Sigmoid colon (tissue), 6 donors: ENCODE measurements at regions not wholly inside any gene's neighbourhood (a gene's known extent, or its start where the extent isn't known, plus 50 kb on each side); places are given as distances from the start of the nearest gene placed in this dataset.

Experiments
- DNase-seq: peaks from one replicate; pipeline ENCODE4 v3.0.0-alpha.2; 2019
- H3K27ac ChIP-seq, 4 donors: fragments of 200-600 bp; sonication (generic); one replicate each; pipeline ENCODE4 v1.5.1; 2016 to 2019; ENCODE audit warnings: mild to moderate bottlenecking in 1 of 4
- H3K27me3 ChIP-seq, 3 donors: fragments of 200-600 bp; sonication (generic); one replicate each; pipeline ENCODE4 v1.5.1; 2019; ENCODE audit warnings: mild to moderate bottlenecking in 1 of 3
- H3K36me3 ChIP-seq, 4 donors: fragments of 200-600 bp; sonication (generic); one replicate each; pipeline ENCODE4 v1.5.1; 2016 to 2019
- H3K4me1 ChIP-seq, 4 donors: fragments of 200-600 bp; sonication (generic); one replicate each; pipeline ENCODE4 v1.5.1; 2017 to 2019
- H3K4me3 ChIP-seq, 4 donors: fragments of 200-600 bp; sonication (generic); one replicate each; pipeline ENCODE4 v1.5.1; 2017 to 2019; ENCODE audit warnings: mild to moderate bottlenecking in 2 of 4, moderate library complexity in 1 of 4
- H3K9me3 ChIP-seq, 4 donors: fragments of 200-600 bp in 3 of 4; sonication (generic) in 3 of 4; one replicate each; pipeline versions ENCODE4 v1.5.1 to v1.6.1; 2013 to 2019
- EP300 ChIP-seq, 4 donors: sonication (generic); formaldehyde crosslinking; IDR thresholded peaks; one replicate each; pipeline ENCODE4 v1.6.1; 2017; ENCODE audit warnings: antibody characterized with exemption in 4 of 4
- POLR2A ChIP-seq, 2 donors: fragments of 450-650 bp; IDR thresholded peaks; one replicate each; pipeline ENCODE4 v1.6.1; 2016; ENCODE audit warnings: antibody characterized with exemption in 2 of 2, mild to moderate bottlenecking in 2 of 2, moderate library complexity in 2 of 2
- POLR2AphosphoS5 ChIP-seq, 4 donors: sonication (generic); formaldehyde crosslinking; IDR thresholded peaks; one replicate each; pipeline ENCODE4 v1.6.1; 2017; ENCODE audit warnings: antibody characterized with exemption in 4 of 4
- WGBS, 2 donors: extraction: QIAGEN DNeasy Blood & Tissue Kit; methylation state at CpG; one replicate each; pipeline ENCODE4 v1.1.7; 2013; 5-methylcytosine and 5-hydroxymethylcytosine counted together
- intact Hi-C: fragments of 100-400 bp; cut with DNase I; formaldehyde crosslinking; loops from one replicate; pipeline ENCODE4 v1.15.1; 2023
- TF ChIP-seq, protein P1 (sequence below), 4 experiments: fragments of 450-650 bp in 3 of 4; fragments of 200-600 bp in 1 of 4; IDR thresholded peaks; one replicate each; pipeline ENCODE4 v1.5.1; 2016 to 2019; ENCODE audit warnings: antibody characterized with exemption in 4 of 4, mild to moderate bottlenecking in 3 of 4, moderate library complexity in 2 of 4
- donor health status: healthy with polysubstance abuse.
- donor health status: healthy.

DNA sequence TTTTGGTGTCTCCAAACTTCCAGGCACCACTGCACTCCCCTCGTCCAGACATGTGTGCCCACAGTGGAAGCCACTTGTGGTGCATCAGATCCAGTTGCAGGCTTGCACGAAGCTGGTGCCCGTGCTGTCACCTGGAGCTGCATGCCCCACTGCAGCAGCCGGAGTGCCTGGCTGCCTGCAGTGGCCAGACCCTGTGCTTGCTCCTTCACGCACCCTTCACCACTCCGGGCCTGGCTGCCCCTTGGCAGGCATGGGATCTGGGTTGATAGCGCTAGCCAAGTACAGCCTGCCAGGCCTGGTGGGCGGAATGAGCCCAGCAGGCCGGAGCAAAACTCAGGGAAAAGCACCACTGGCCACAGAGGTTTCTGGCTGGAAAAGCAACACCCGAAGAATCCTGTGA is 50.2 kb upstream of the SHISA3 start:
- H3K4me1 ChIP-seq: no peaks in the 10 kb centered on the region
- no peak for TF ChIP-seq POLR2A (IDR thresholded peaks at IDR 0.05)
- TF ChIP-seq, protein P1, sequence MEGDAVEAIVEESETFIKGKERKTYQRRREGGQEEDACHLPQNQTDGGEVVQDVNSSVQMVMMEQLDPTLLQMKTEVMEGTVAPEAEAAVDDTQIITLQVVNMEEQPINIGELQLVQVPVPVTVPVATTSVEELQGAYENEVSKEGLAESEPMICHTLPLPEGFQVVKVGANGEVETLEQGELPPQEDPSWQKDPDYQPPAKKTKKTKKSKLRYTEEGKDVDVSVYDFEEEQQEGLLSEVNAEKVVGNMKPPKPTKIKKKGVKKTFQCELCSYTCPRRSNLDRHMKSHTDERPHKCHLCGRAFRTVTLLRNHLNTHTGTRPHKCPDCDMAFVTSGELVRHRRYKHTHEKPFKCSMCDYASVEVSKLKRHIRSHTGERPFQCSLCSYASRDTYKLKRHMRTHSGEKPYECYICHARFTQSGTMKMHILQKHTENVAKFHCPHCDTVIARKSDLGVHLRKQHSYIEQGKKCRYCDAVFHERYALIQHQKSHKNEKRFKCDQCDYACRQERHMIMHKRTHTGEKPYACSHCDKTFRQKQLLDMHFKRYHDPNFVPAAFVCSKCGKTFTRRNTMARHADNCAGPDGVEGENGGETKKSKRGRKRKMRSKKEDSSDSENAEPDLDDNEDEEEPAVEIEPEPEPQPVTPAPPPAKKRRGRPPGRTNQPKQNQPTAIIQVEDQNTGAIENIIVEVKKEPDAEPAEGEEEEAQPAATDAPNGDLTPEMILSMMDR (IDR thresholded peaks at IDR 0.05): no peak
- no peak for TF ChIP-seq POLR2AphosphoS5 (IDR thresholded peaks at IDR 0.05)
- no peak for TF ChIP-seq EP300 (IDR thresholded peaks at IDR 0.05)
- DNase-seq: no peak
- no peaks in the 10 kb centered on the region for H3K27me3 ChIP-seq
- intact Hi-C loops: no loop called here
- WGBS, 2 donors: 91 to 93% methylated on average over 10 of the region's 10 CpGs
- H3K4me3 ChIP-seq: no peak overlapping the region
- no peak overlapping the region for H3K27ac ChIP-seq
- H3K36me3 ChIP-seq: no peaks in the 10 kb centered on the region
- no peaks in the 10 kb centered on the region for H3K9me3 ChIP-seq
